ENCODE measurements at regions not wholly inside any gene's neighbourhood (a gene's known extent, or its start where the extent isn't known, plus 50 kb on each side); places are given as distances from the start of the nearest gene placed in this dataset.

DNA sequence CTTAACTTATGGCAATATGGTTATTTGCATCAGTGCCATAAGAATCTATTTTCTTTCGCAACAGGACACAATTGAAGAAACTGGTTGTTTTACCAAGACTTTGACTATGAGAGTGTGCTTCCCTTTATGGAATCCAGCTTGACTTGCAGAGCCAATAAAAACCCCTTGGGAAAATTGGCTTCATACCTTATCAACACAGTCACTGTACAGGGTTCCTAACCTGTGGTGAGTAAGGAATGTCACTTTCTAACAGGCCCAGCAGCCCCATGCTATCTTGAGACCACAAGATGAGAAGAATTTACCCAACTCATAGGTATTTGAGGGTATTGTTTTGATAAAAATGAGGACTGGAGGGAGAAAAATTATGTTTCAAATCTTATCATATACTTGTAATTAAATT is 418.5 kb upstream of the MAP2 start:
- no CpG with 5 or more reads among the region's 1 CpG for WGBS (ENCODE audit: extremely low coverage, insufficient read length, low lambda C conversion rate)
- no peak overlapping the region for H3K9ac ChIP-seq (ENCODE audit: extremely low read depth, insufficient read length, low read length)

More for the DNA sequence above, 418.5 kb upstream of the MAP2 start:
- peaks cover 24 to 31% of the 10 kb centered on the region in 2 experiments for H3K9me3 Mint-ChIP-seq
- Histone ChIP-seq H3K9me3 (ENCODE audit: control insufficient read depth, low read depth, low read length) (peaks cover 12% of the 10 kb centered on the region), H3K23ac (ENCODE audit: insufficient read length, low read depth, low read length) (no peak overlapping the region), H3K27me3 (ENCODE audit: insufficient read depth, low read length) (no peaks in the 10 kb centered on the region), H4K5ac (ENCODE audit: insufficient read length, low read depth, low read length) (no peak overlapping the region), H3K4me2 (ENCODE audit: insufficient read depth, insufficient read length, low read length) (no peak overlapping the region), H2BK15ac (ENCODE audit: low read depth, low read length) (no peak overlapping the region), H2BK12ac (ENCODE audit: insufficient read length, low read depth, low read length) (no peak overlapping the region), H3T11ph (ENCODE audit: low read length) (no peak overlapping the region), H2AK5ac (ENCODE audit: insufficient read length, low read length) (no peak overlapping the region), H2BK5ac (ENCODE audit: insufficient read length, low read length) (no peak overlapping the region), H3K56ac (ENCODE audit: insufficient read length, low read depth, low read length) (no peak overlapping the region), H4K8ac (replicated peaks; ENCODE audit: insufficient read length, low read depth, low read length) (no peak overlapping the region), H2BK120ac (ENCODE audit: low read depth, low read length, poor library complexity, severe bottlenecking) (no peak overlapping the region), H3K79me1 (ENCODE audit: insufficient read depth, low read depth, low read length, poor library complexity, severe bottlenecking) (no peaks in the 10 kb centered on the region), H3K27ac (ENCODE audit: insufficient read length, low read depth, low read length) (no peak overlapping the region), H3K79me2 (ENCODE audit: insufficient read depth, low read length) (no peaks in the 10 kb centered on the region), H4K20me1 (ENCODE audit: control insufficient read depth, insufficient read depth, insufficient read length) (no peaks in the 10 kb centered on the region), H3K4me1 (ENCODE audit: insufficient read depth, low read length) (no peaks in the 10 kb centered on the region; the same call in 1 of the 2 replicates), H2BK20ac (ENCODE audit: low read depth, low read length, poor library complexity, severe bottlenecking) (no peak overlapping the region), H4K91ac (ENCODE audit: insufficient read length, low read depth, low read length) (no peak overlapping the region), H3K14ac (ENCODE audit: insufficient read depth, low read length) (no peak overlapping the region), H3K4ac (ENCODE audit: low read depth, low read length) (no peak overlapping the region), H2AFZ (ENCODE audit: low read length) (no peak overlapping the region), H3K23me2 (ENCODE audit: insufficient read length, low read depth, low read length, poor library complexity, severe bottlenecking) (no peaks in the 10 kb centered on the region), H3K18ac (ENCODE audit: insufficient read length, low read depth, low read length) (no peak overlapping the region)
- peaks cover 13 to 28% (median 24%) of the 10 kb centered on the region in 3 experiments for H3K36me3 Mint-ChIP-seq (ENCODE audit: insufficient read depth in 1 of 3, low read depth in 3 of 3)
- H3K27ac Mint-ChIP-seq: no peak overlapping the region
- DNase-seq: no peak
- H3K4me3 Mint-ChIP-seq: no peak overlapping the region
- no peak for TF ChIP-seq CTCF (conservative IDR thresholded peaks at IDR 0.05)
- H3K4me1 Mint-ChIP-seq: peaks cover 8 to 13% of the 10 kb centered on the region in 2 experiments; a peak in 2 of 4 replicates
- peaks cover 3% of the 10 kb centered on the region; the same call in 1 of the 2 replicates for H3K27me3 Mint-ChIP-seq (ENCODE audit: low read depth)

All from H9 (cell line).